GM21786 (cell line): ENCODE measurements at regions not wholly inside any gene's neighbourhood (a gene's known extent, or its start where the extent isn't known, plus 50 kb on each side); places are given as distances from the start of the nearest gene placed in this dataset.
"Not testable (repeated sequence)": the region's sequence is repeated elsewhere in the genome, so short reads cannot be mapped to it uniquely, and the experiment has no call there.

Experiments used
- ATAC-seq: cut with Tn5 transposase; IDR thresholded peaks from one replicate; pipeline ENCODE4 v1.9.1; 2021; ENCODE audit not compliant: unreplicated experiment

GRCh38 chr2:128670066-128670465 lies 351.4 kb upstream of the HS6ST1 start:
- ATAC-seq: no peak

- ATAC-seq: not testable (repeated sequence)
Measured at GRCh38 chr2:128671981-128672757, 353.5 kb upstream of the HS6ST1 start.

- ATAC-seq: not testable (repeated sequence)
Measured at GRCh38 chr2:128679680-128680079, 361.0 kb upstream of the HS6ST1 start.

- no peak for ATAC-seq
Measured at GRCh38 chr2:128681507-128681906, 362.8 kb upstream of the HS6ST1 start.

- ATAC-seq: no peak
Measured at GRCh38 chr2:128682266-128682665, 363.6 kb upstream of the HS6ST1 start.

GRCh38 chr2:128682729-128683284 lies 364.1 kb upstream of the HS6ST1 start:
- no peak for ATAC-seq

- ATAC-seq: no peak
Measured at GRCh38 chr2:128684523-128684922, 365.9 kb upstream of the HS6ST1 start.

- ATAC-seq: peak; percentile 4
Measured at GRCh38 chr2:128685841-128686496, 367.3 kb upstream of the HS6ST1 start.

- peak; percentile 59 for ATAC-seq
Measured at GRCh38 chr2:128686497-128686859, 367.8 kb upstream of the HS6ST1 start.

GRCh38 chr2:128686881-128687555 lies 368.4 kb upstream of the HS6ST1 start:
- no peak for ATAC-seq

- no peak for ATAC-seq
Measured at GRCh38 chr2:128687565-128687964, 368.9 kb upstream of the HS6ST1 start.

- no peak for ATAC-seq
Measured at GRCh38 chr2:128689971-128690370, 371.3 kb upstream of the HS6ST1 start.

- ATAC-seq: no peak
Measured at GRCh38 chr2:128690431-128690830, 371.8 kb upstream of the HS6ST1 start.

- ATAC-seq: no peak
Measured at GRCh38 chr2:128690869-128691268, 372.2 kb upstream of the HS6ST1 start.

GRCh38 chr2:128691526-128691925 lies 372.9 kb upstream of the HS6ST1 start:
- ATAC-seq: no peak

- ATAC-seq: no peak
Measured at GRCh38 chr2:128692895-128693742, 374.5 kb upstream of the HS6ST1 start.

GRCh38 chr2:128693743-128694029 lies 375.0 kb upstream of the HS6ST1 start:
- ATAC-seq: no peak

GRCh38 chr2:128695646-128696220 lies 377.1 kb upstream of the HS6ST1 start:
- no peak for ATAC-seq

- ATAC-seq: no peak
Measured at GRCh38 chr2:128696421-128696820, 377.8 kb upstream of the HS6ST1 start.

- ATAC-seq: no peak
Measured at GRCh38 chr2:128701418-128701817, 382.8 kb upstream of the HS6ST1 start.

- ATAC-seq: no peak
Measured at GRCh38 chr2:128702616-128703015, 383.9 kb upstream of the HS6ST1 start.
